Liver (tissue), 8 donors: ENCODE measurements at regions not wholly inside any gene's neighbourhood (a gene's known extent, or its start where the extent isn't known, plus 50 kb on each side); places are given as distances from the start of the nearest gene placed in this dataset.
"Not testable (repeated sequence)": the region's sequence is repeated elsewhere in the genome, so short reads cannot be mapped to it uniquely, and the experiment has no call there.

Source experiments
- DNase-seq: peaks from one replicate; pipeline ENCODE4 v3.0.0-alpha.2; 2017; ENCODE audit warnings: low spot score
- H3K27ac ChIP-seq, 2 donors: one replicate each; pipeline ENCODE4 v1.7.0; 2013; ENCODE audit warnings: inconsistent platforms in 2 of 2, low read length in 2 of 2, control low read depth in 1 of 2, low read depth in 1 of 2, mild to moderate bottlenecking in 1 of 2
- H3K27me3 ChIP-seq, 4 donors: one replicate each; pipeline versions ENCODE4 v1.6.1 to v1.7.0; 2013; ENCODE audit warnings: low read length in 3 of 4, inconsistent platforms in 1 of 4, mild to moderate bottlenecking in 1 of 4, moderate library complexity in 1 of 4; ENCODE audit not compliant: control insufficient read depth in 4 of 4, insufficient read depth in 4 of 4
- H3K36me3 ChIP-seq, 4 donors: one replicate each; pipeline versions ENCODE4 v1.6.1 to v1.7.0; 2013; ENCODE audit warnings: low read length in 3 of 4, mild to moderate bottlenecking in 3 of 4, low read depth in 1 of 4, moderate library complexity in 1 of 4; ENCODE audit not compliant: control insufficient read depth in 4 of 4, insufficient read depth in 3 of 4
- H3K4me1 ChIP-seq, 4 donors: one replicate each; pipeline versions ENCODE4 v1.6.1 to v1.7.0; 2013; ENCODE audit warnings: low read length in 3 of 4, mild to moderate bottlenecking in 3 of 4, moderate library complexity in 1 of 4; ENCODE audit not compliant: control insufficient read depth in 4 of 4, insufficient read depth in 4 of 4
- H3K4me3 ChIP-seq, 3 donors: one replicate each; pipeline versions ENCODE4 v1.6.1 to v1.7.0; 2013; ENCODE audit warnings: low read length in 3 of 3, control low read depth in 1 of 3, low read depth in 1 of 3, mild to moderate bottlenecking in 1 of 3
- H3K9ac ChIP-seq, 2 donors: one replicate each; pipeline ENCODE4 v1.7.0; 2013; ENCODE audit warnings: low read length in 2 of 2, mild to moderate bottlenecking in 2 of 2, moderate library complexity in 2 of 2, control low read depth in 1 of 2, low read depth in 1 of 2
- H3K9me3 ChIP-seq, 4 donors: one replicate each; pipeline versions ENCODE4 v1.6.1 to v1.7.0; 2013; ENCODE audit warnings: low read length in 3 of 4; ENCODE audit not compliant: control insufficient read depth in 4 of 4
- CTCF ChIP-seq: fragments of 150-350 bp; IDR thresholded peaks from 2 replicates; pipeline ENCODE4 v1.5.1; 2017; ENCODE audit warnings: improper control_type of control experiment, low read depth, low read length; ENCODE audit not compliant: missing input control
- FOXA2 ChIP-seq: IDR thresholded peaks from 2 replicates; pipeline ENCODE4 v1.6.1; 2016; ENCODE audit warnings: antibody characterized with exemption
- RXRA ChIP-seq, 2 donors: IDR thresholded peaks; 2 replicates each; pipeline ENCODE4 v1.6.1; 2017 to 2018; ENCODE audit warnings: antibody characterized with exemption in 2 of 2, mild to moderate bottlenecking in 1 of 2
- TAF1 ChIP-seq: conservative IDR thresholded peaks from 2 replicates; pipeline ENCODE4 v1.6.1; 2016; ENCODE audit warnings: antibody characterized with exemption, mild to moderate bottlenecking
- ZBTB33 ChIP-seq: IDR thresholded peaks from 2 replicates; pipeline ENCODE4 v1.6.1; 2016; ENCODE audit warnings: antibody characterized with exemption
- WGBS: extraction: QIAGEN DNeasy Blood & Tissue Kit; methylation state at CpG from one replicate; pipeline ENCODE4 v1.1.7; 2013; 5-methylcytosine and 5-hydroxymethylcytosine counted together
- donor health status: healthy.
- donor health status: healthy.
- donor health status: healthy.
- donor health status: healthy.
- donor health status: healthy.

- WGBS: 88% methylated on average over 6 of the region's 6 CpGs
- H3K27me3 ChIP-seq: no peaks in the 10 kb centered on the region
These were observed 480.7 kb downstream of the CD83 start for GRCh38 chr6:14598017-14598864.

GRCh38 chr6:14600306-14600705, 482.7 kb downstream of the CD83 start:
- not testable (repeated sequence) for H3K27me3 ChIP-seq
- WGBS: 93% methylated on average over 8 of the region's 8 CpGs

More at GRCh38 chr6:14598017-14598864, 480.7 kb downstream of the CD83 start:
- H3K27ac ChIP-seq: no peak overlapping the region
- H3K9ac ChIP-seq: no peak overlapping the region
- H3K36me3 ChIP-seq: no peaks in the 10 kb centered on the region
- DNase-seq: no peak
- no peaks in the 10 kb centered on the region for H3K4me1 ChIP-seq
- no peak for TF ChIP-seq FOXA2
- H3K4me3 ChIP-seq: no peak overlapping the region
- H3K9me3 ChIP-seq: no peaks in the 10 kb centered on the region

GRCh38 chr6:14601490-14601889, 483.9 kb downstream of the CD83 start:
- Histone ChIP-seq H3K4me3 (no peak overlapping the region), H3K9ac (no peak overlapping the region), H3K4me1 (no peaks in the 10 kb centered on the region), H3K9me3 (no peaks in the 10 kb centered on the region), H3K27me3 (no peaks in the 10 kb centered on the region), H3K36me3 (no peaks in the 10 kb centered on the region), H3K27ac (no peak overlapping the region)
- 45% methylated on average over 7 of the region's 7 CpGs for WGBS
- TF ChIP-seq ZBTB33 (no peak), CTCF (no peak)
- DNase-seq: no peak

More at GRCh38 chr6:14600306-14600705, 482.7 kb downstream of the CD83 start:
- not testable (repeated sequence) for H3K27ac ChIP-seq, H3K36me3 ChIP-seq, H3K9me3 ChIP-seq, H3K4me1 ChIP-seq, DNase-seq, H3K4me3 ChIP-seq, H3K9ac ChIP-seq

GRCh38 chr6:14606353-14606752, 488.8 kb downstream of the CD83 start:
- H3K27ac ChIP-seq: no peak overlapping the region
- no peak overlapping the region for H3K9ac ChIP-seq
- no peaks in the 10 kb centered on the region for H3K9me3 ChIP-seq
- DNase-seq: no peak
- no peaks in the 10 kb centered on the region for H3K4me1 ChIP-seq
- H3K4me3 ChIP-seq: no peak overlapping the region
- no peaks in the 10 kb centered on the region for H3K27me3 ChIP-seq
- 95% methylated on average over 5 of the region's 5 CpGs for WGBS
- no peaks in the 10 kb centered on the region for H3K36me3 ChIP-seq
- TF ChIP-seq TAF1 (no peak), RXRA (IDR thresholded peaks at IDR 0.05) (no peak)
